Panc1 (cell line): ENCODE measurements at regions not wholly inside any gene's neighbourhood (a gene's known extent, or its start where the extent isn't known, plus 50 kb on each side); places are given as distances from the start of the nearest gene placed in this dataset.

ENCODE experiments used
- ATAC-seq: fragments of 200-7000 bp; cut with Tn5 transposase; 2 replicates; pipeline ENCODE4 v1.9.1; 2020; ENCODE audit warnings: mild to moderate bottlenecking, moderate library complexity
- BruUV-seq: library from RNA; stranded (reverse); fragments of 400-500 nt; replicated peaks from 2 replicates; lab custom pipeline; 2021; lab: Mats Ljungman, UMichigan
- CTCF ChIA-PET: fragments of 300-600 bp; sonication (Branson Sonifier 250); formaldehyde crosslinking; loops from one replicate; lab custom pipeline; 2022; ENCODE audit warnings: antibody characterized with exemption; lab: Charles Lee
- POLR2A ChIA-PET: fragments of 300-600 bp; sonication (Branson Sonifier 250); formaldehyde crosslinking; loops from one replicate; lab custom pipeline; 2022; ENCODE audit warnings: antibody characterized with exemption; lab: Charles Lee
- DNase-seq: peaks from one replicate; pipeline ENCODE4 v3.0.0-alpha.2; 2010; ENCODE audit warnings: low read depth, low spot score
- H3K27ac ChIP-seq: 2 replicates; pipeline ENCODE4 v1.5.1; 2011; ENCODE audit warnings: mild to moderate bottlenecking, low read length, inconsistent platforms
- H3K27me3 ChIP-seq: fragments of 200-500 bp; sonication (Bioruptor generic); 2 replicates; pipeline ENCODE4 v1.6.0; 2014; ENCODE audit warnings: low read length, inconsistent platforms; ENCODE audit not compliant: control insufficient read depth, insufficient read depth
- H3K36me3 ChIP-seq: fragments of 200-500 bp; sonication (Bioruptor generic); 2 replicates; pipeline ENCODE4 v1.5.1; 2014; ENCODE audit warnings: inconsistent platforms, mild to moderate bottlenecking, low read length, moderate library complexity; ENCODE audit not compliant: control insufficient read depth, insufficient read depth
- H3K4me1 ChIP-seq: 2 replicates; pipeline ENCODE4 v1.5.1; 2011; ENCODE audit warnings: inconsistent platforms, mild to moderate bottlenecking, low read length, moderate library complexity; ENCODE audit not compliant: control insufficient read depth, insufficient read depth
- H3K4me3 ChIP-seq, 2 experiments: 2 replicates each; pipeline ENCODE4 v1.5.1; 2011 to 2012; ENCODE audit warnings: low read depth in 2 of 2, low read length in 2 of 2, mild to moderate bottlenecking in 2 of 2, inconsistent platforms in 1 of 2, moderate library complexity in 1 of 2
- H3K9me3 ChIP-seq: fragments of 200-500 bp; sonication (Bioruptor generic); 2 replicates; pipeline ENCODE4 v1.5.1; 2014; ENCODE audit warnings: low read depth, mild to moderate bottlenecking, inconsistent platforms, low read length, moderate library complexity; ENCODE audit not compliant: control insufficient read depth, insufficient read depth
- CTCF ChIP-seq: fragments of 450-650 bp; IDR thresholded peaks from 2 replicates; pipeline ENCODE4 v1.5.1; 2017; ENCODE audit warnings: mild to moderate bottlenecking
- POLR2AphosphoS5 ChIP-seq: IDR thresholded peaks from 2 replicates; pipeline ENCODE4 v1.6.1; 2012; ENCODE audit warnings: mild to moderate bottlenecking, low read depth, low read length, moderate library complexity
- SIN3A ChIP-seq: IDR thresholded peaks from 2 replicates; pipeline ENCODE4 v1.6.1; 2012; ENCODE audit warnings: low read depth, mild to moderate bottlenecking, low read length, moderate library complexity, borderline replicate concordance; ENCODE audit not compliant: insufficient read depth
- TCF7L2 ChIP-seq: IDR thresholded peaks from 2 replicates; pipeline ENCODE4 v1.6.1; 2011; ENCODE audit warnings: mild to moderate bottlenecking, low read depth, low read length, inconsistent platforms
- in situ Hi-C: cut with HindIII; loops from 2 replicates; pipeline ENCODE4 v1.10.0; 2016; ENCODE audit warnings: low sequenced_read_pairs, low pct_unique_long_range_greater_than_20kb
- intact Hi-C: fragments of 100-400 bp; cut with micrococcal nuclease; formaldehyde crosslinking; loops from one replicate; pipeline ENCODE4 v1.10.0; 2022; ENCODE audit not compliant: unreplicated experiment
- TF ChIP-seq, protein P1 (sequence below), 2 experiments: IDR thresholded peaks; 2 replicates each; pipeline ENCODE4 v1.6.1; 2011 to 2012; ENCODE audit warnings: low read depth in 2 of 2, control low read depth in 1 of 2, low read length in 1 of 2, mild to moderate bottlenecking in 1 of 2, moderate library complexity in 1 of 2; ENCODE audit not compliant: insufficient read depth in 1 of 2

- intact Hi-C loops (no loop called here), in situ Hi-C loops (no loop called here)
- POLR2A ChIA-PET, result no interaction called here
- no TSS peak for BruUV-seq
- DNase-seq (no peak), ATAC-seq (no peak)
- Histone ChIP-seq H3K9me3 (no peaks in the 10 kb centered on the region), H3K4me3 (no peak overlapping the region), H3K27me3 (no peaks in the 10 kb centered on the region), H3K4me1 (peaks cover 9% of the 10 kb centered on the region; the same call in 1 of the 2 replicates), H3K36me3 (no peaks in the 10 kb centered on the region), H3K27ac (no peak overlapping the region)
- CTCF ChIA-PET, result no interaction called here
- no peak for TF ChIP-seq CTCF
- TF ChIP-seq TCF7L2, result 0 out of 2 replicates have a peak, but pooled peaks have one; percentile 40
Observed at GRCh38 chr5:74328221-74328630, 312.3 kb downstream of the ENC1 start.

DNA sequence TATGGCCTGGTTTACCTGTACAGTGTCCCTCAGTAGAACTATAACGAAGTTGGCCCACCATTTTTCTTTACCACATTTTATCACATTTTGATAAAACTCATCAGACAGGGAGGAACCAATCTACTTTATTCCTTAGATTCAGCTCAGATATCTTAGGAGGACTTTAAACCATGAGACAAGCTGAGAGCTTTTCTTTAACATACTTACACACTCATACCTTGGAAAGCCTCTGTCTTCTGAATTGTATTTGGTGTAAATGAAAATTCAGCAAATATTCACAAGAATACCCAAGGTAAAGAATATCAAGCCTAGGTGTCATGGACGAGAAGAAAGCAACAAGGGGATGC, 313.2 kb downstream of the ENC1 start:
- H3K27me3 ChIP-seq, result no peaks in the 10 kb centered on the region
- H3K36me3 ChIP-seq, result no peaks in the 10 kb centered on the region
- peak overlapping the region; percentile 2; the same call in 1 of the 2 replicates for H3K27ac ChIP-seq
- DNase-seq (no peak), ATAC-seq (peak; percentile 29; the same call in 1 of the 2 replicates)
- H3K4me1 ChIP-seq, result peaks cover 9% of the 10 kb centered on the region; the same call in 1 of the 2 replicates
- no peaks in the 10 kb centered on the region for H3K9me3 ChIP-seq
- CTCF ChIA-PET, result no interaction called here
- intact Hi-C loops, result no loop called here
- TF ChIP-seq, protein P1, sequence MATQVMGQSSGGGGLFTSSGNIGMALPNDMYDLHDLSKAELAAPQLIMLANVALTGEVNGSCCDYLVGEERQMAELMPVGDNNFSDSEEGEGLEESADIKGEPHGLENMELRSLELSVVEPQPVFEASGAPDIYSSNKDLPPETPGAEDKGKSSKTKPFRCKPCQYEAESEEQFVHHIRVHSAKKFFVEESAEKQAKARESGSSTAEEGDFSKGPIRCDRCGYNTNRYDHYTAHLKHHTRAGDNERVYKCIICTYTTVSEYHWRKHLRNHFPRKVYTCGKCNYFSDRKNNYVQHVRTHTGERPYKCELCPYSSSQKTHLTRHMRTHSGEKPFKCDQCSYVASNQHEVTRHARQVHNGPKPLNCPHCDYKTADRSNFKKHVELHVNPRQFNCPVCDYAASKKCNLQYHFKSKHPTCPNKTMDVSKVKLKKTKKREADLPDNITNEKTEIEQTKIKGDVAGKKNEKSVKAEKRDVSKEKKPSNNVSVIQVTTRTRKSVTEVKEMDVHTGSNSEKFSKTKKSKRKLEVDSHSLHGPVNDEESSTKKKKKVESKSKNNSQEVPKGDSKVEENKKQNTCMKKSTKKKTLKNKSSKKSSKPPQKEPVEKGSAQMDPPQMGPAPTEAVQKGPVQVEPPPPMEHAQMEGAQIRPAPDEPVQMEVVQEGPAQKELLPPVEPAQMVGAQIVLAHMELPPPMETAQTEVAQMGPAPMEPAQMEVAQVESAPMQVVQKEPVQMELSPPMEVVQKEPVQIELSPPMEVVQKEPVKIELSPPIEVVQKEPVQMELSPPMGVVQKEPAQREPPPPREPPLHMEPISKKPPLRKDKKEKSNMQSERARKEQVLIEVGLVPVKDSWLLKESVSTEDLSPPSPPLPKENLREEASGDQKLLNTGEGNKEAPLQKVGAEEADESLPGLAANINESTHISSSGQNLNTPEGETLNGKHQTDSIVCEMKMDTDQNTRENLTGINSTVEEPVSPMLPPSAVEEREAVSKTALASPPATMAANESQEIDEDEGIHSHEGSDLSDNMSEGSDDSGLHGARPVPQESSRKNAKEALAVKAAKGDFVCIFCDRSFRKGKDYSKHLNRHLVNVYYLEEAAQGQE (IDR thresholded peaks at IDR 0.05; ENCODE audit: insufficient read depth in 1 of 2, low read depth in 2 of 2, low read length in 1 of 2), result no peak
- TF ChIP-seq POLR2AphosphoS5 (no peak), SIN3A (no peak), CTCF (no peak), TCF7L2 (no peak)
- H3K4me3 ChIP-seq, result no peak overlapping the region
- no TSS peak for BruUV-seq
- in situ Hi-C loops, result no loop called here
- POLR2A ChIA-PET, result no interaction called here
